Lower leg skin (tissue), 4 donors: ENCODE measurements at regions not wholly inside any gene's neighbourhood (a gene's known extent, or its start where the extent isn't known, plus 50 kb on each side); places are given as distances from the start of the nearest gene placed in this dataset.

Source experiments
- DNase-seq, 2 donors: peaks; one replicate each; pipeline ENCODE4 v3.0.0-alpha.2; 2019; ENCODE audit warnings: low spot score in 2 of 2
- H3K4me3 ChIP-seq: fragments of 200-600 bp; sonication (generic); 2 replicates; pipeline ENCODE4 v1.5.1; 2017; ENCODE audit warnings: mild to moderate bottlenecking, low read depth; ENCODE audit not compliant: poor library complexity, severe bottlenecking
- POLR2A ChIP-seq, 2 donors: fragments of 450-650 bp; IDR thresholded peaks; one replicate each; pipeline ENCODE4 v1.6.1; 2016 to 2017; ENCODE audit warnings: antibody characterized with exemption in 2 of 2, mild to moderate bottlenecking in 1 of 2, moderate library complexity in 1 of 2
- WGBS, 2 donors: methylation state at CpG; one replicate each; pipeline ENCODE4 v1.1.5; 2018; 5-methylcytosine and 5-hydroxymethylcytosine counted together
- intact Hi-C: fragments of 100-400 bp; cut with DNase I; formaldehyde crosslinking; loops from one replicate; pipeline ENCODE4 v1.15.0; 2023; ENCODE audit warnings: low total_unique reads
- TF ChIP-seq, protein P1 (sequence below), 3 donors: fragments of 450-650 bp; IDR thresholded peaks; one replicate each; pipeline ENCODE4 v1.5.1; 2016; ENCODE audit warnings: antibody characterized with exemption in 3 of 3, mild to moderate bottlenecking in 3 of 3, moderate library complexity in 2 of 3

- H3K4me3 ChIP-seq: no peak overlapping the region
- TF ChIP-seq POLR2A (IDR thresholded peaks at IDR 0.05): no peak
- TF ChIP-seq, protein P1, sequence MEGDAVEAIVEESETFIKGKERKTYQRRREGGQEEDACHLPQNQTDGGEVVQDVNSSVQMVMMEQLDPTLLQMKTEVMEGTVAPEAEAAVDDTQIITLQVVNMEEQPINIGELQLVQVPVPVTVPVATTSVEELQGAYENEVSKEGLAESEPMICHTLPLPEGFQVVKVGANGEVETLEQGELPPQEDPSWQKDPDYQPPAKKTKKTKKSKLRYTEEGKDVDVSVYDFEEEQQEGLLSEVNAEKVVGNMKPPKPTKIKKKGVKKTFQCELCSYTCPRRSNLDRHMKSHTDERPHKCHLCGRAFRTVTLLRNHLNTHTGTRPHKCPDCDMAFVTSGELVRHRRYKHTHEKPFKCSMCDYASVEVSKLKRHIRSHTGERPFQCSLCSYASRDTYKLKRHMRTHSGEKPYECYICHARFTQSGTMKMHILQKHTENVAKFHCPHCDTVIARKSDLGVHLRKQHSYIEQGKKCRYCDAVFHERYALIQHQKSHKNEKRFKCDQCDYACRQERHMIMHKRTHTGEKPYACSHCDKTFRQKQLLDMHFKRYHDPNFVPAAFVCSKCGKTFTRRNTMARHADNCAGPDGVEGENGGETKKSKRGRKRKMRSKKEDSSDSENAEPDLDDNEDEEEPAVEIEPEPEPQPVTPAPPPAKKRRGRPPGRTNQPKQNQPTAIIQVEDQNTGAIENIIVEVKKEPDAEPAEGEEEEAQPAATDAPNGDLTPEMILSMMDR (IDR thresholded peaks at IDR 0.05): no peak
- DNase-seq: no peak
- intact Hi-C loops: no loop called here
- WGBS, 2 donors: 95 to 97% methylated on average over 1 of the region's 1 CpG
Observed at GRCh38 chr4:123598331-123598730, 201.7 kb downstream of the SPRY1 start.

DNA sequence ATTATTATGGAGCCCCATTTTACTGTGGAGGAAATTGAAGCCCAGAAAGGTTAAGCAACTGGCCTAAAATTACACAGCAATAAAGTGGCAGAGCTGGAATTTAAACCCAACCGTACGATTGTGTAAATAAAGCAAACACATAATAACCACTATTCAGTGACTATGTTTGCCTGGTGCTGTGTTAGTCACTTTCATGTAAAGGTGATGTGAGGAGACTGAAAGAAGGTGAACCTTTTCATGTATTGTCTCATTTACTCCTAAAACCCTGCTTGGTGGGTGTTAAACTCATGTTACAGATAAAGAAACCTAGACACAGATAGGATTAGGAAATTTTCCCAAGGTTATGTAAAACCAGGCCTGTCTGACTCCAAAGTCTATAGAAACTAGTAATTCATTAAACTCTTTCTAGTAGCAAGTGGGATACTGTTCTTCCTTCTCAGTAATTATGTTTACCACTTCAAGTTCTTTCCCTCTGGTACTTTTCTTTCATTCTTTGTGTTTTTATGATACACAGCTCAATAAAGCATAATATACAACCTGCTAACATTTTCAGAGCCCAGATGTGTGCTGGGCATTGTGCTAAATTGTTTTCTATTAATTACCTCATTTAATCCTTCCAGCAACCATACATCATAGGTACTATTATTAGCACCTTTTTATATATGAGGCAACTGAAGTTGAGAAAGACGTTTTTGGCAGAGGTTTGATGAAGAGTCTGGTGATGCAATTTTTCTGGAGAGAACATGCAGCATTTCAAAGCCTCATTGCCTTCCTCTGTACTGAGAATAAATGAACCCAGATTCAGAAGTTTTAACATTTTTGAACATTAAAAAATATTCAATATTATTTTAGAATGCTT is 202.7 kb downstream of the SPRY1 start:
- intact Hi-C loops: no loop called here
- peak in 1 of 2 donors; percentile 31 for DNase-seq
- WGBS, 2 donors: 55% methylated on average over 3 of the region's 3 CpGs

GRCh38 chr4:123599920-123600810 is 203.6 kb downstream of the SPRY1 start:
- no peak overlapping the region for H3K4me3 ChIP-seq
- intact Hi-C loops: no loop called here
- TF ChIP-seq, protein P1 (IDR thresholded peaks at IDR 0.05): peak in 1 of 3 donors; percentile 87
- no peak for TF ChIP-seq POLR2A (IDR thresholded peaks at IDR 0.05)
- peak; percentile 75 to 94 for DNase-seq
- 38 to 50% methylated on average over 5 of the region's 5 CpGs for WGBS, 2 donors

More for the DNA sequence above, 202.7 kb downstream of the SPRY1 start:
- H3K4me3 ChIP-seq: no peak overlapping the region
- TF ChIP-seq, protein P1 (IDR thresholded peaks at IDR 0.05): no peak
- no peak for TF ChIP-seq POLR2A (IDR thresholded peaks at IDR 0.05)

DNA sequence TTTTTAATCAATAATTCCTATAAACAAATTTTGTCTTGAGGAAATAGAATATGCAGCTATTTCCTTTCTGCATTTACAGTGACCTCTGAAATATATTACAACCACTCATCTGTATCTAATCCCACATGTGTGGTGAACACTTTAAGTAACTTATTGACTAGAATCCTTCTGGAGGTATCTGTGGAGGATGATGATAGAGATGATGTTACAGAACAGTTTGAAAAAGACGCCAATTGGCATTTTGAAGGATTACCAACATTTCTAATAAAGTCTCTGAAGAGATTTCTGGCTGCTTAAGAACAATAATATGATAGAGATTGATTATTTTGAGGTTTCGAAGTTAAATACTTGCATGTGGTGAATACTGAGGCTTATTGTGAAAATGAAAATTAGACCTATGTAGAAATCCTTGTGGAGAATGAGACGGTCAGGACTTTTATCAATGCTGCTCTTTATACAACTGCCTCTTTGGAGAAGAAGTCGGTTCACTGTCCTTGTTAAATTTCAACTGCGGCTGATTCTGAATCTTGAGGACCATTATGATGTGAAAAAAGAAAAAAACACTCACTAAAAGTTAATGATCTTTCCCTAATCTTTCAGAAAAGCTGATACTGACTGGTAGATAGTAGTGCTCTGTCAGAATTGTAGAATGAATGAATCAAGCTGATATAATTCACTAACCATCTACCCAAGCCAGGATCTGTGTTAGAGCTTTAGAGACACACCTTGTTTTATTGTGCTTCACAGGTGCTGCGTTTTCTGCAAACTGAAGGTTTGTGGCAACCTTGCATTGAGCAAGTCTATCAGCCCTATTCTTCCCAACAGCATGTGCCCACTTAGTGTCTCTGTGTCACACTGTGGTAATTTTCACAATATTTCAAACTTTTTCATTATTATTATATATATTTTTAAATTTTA is 204.7 kb downstream of the SPRY1 start:
- DNase-seq: no peak
- WGBS, 2 donors: 66 to 67% methylated on average over 6 of the region's 6 CpGs
- intact Hi-C loops: no loop called here
- TF ChIP-seq, protein P1 (IDR thresholded peaks at IDR 0.05): no peak
- TF ChIP-seq POLR2A (IDR thresholded peaks at IDR 0.05): no peak
- H3K4me3 ChIP-seq: no peak overlapping the region

DNA sequence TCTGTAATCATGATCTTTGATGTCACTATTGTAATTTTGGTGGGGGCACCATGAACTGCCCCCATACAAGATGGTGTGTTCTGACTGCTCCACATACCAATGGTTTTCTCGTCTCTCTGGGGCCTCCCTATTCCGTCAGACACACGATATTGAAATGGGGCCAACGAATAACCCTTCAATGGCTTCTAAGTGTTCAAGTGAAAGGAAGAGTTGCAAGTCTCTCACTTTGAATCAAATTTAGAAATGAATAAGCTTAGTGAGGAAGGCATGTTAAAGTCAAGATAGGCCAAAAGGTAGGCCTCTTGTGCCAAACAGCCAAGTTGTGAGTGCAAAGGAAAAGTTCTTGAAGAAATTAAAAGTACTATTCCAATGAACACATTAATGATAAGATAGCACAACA is 205.4 kb downstream of the SPRY1 start:
- intact Hi-C loops: no loop called here
- TF ChIP-seq POLR2A (IDR thresholded peaks at IDR 0.05): no peak
- no peak for DNase-seq
- no peak overlapping the region for H3K4me3 ChIP-seq
- WGBS, 2 donors: 85 to 86% methylated on average over 4 of the region's 4 CpGs
